ENCODE measurements at regions not wholly inside any gene's neighbourhood (a gene's known extent, or its start where the extent isn't known, plus 50 kb on each side); places are given as distances from the start of the nearest gene placed in this dataset.

DNA sequence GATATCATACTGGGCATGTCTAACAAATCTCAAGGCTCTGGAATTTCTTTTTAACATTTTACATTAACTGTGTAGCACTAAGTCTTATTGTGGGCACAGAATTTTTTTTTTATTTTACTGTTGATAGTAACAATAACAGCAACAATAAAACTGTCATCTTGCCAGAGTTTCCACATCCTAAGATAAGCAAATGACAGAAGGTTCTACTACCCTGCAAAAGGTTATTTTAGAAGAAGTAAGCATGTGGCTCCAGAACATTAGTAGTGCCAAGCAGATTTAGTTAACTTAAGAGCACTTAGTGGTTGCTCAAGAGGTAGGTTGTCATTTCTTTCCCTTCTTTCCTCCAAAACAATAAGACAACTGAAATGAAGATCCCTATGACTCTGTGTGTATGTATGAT is 743.0 kb upstream of the CBLB start:
- DNase-seq (ENCODE audit: low read depth in 2 of 2): no peak

DNA sequence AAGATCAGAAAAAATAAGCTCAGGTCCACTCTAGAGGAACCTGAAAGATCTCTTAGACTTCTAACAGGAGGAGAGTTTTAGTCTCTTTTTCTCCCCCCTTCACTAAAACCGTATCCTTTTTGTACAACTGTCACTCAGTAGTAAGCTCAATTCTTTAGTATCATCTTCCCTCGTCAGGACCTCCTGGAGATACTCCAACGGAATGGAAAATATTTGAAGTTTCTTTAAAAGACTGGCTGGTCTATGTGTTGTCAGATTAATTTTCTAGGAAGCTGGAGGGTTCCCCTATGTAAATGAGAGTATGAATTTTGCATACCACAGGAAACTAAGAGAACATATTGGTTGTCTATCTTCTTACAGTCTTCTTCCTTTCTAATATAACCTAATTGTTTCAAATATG is 747.7 kb upstream of the CBLB start:
- DNase-seq (ENCODE audit: low read depth in 2 of 2): no peak

DNA sequence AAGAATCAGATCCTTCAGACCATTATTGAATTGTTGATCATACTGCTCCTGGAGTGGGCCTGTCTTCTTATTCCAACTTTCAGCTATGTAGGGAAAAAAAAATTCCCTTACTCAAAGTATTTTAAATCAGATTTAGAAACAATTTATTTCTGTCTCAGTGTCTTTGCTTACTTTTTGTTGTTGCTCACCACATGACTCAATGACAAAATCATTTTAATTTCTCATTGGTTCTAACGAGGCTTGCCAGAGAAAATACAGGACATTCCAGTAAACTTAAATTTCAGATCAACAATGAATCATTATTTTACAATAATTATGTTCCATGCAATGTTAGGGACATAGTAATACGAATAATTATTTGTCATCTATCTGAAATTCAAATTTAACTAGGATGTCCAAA is 748.5 kb upstream of the CBLB start:
- DNase-seq (ENCODE audit: low read depth in 2 of 2): no peak

DNA sequence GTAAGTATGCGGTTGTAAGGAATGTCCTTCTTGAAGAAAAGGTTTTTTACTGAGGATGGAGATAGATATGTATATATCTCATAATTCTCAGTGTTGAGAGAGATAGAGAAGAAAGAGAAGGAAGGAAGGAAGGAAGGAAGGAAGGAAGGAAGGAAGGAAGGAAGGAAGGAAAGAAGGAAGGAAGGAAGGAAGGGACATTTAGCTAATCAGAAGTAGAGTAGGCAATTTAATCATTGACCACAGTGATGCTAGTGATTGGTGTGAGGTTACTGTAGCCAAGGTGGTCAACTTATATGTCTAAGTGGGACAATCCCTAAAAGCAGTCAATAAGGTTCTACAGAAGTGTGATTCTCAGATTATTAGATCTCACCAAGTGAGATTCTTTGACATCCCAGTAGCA is 751.8 kb upstream of the CBLB start:
- DNase-seq (ENCODE audit: low read depth in 2 of 2): no peak

DNA sequence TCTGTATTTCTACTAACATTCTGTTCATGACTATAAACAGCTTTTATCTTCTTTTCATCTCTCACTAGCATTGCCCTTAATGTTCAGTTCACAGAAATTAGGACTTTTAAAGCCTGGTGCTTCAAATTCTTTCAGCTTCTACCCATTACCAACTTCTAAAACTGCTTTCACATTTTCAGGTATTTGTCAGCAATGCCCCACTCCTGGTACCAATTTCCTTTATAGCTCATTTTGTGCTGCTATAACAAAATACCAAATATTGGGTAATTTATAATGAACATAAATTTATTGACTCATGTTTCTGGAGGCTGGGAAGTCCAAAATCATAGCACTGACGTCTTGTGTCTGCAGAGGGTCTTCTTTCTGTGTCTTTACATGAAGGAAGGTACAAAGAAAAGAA is 753.1 kb upstream of the CCDC54 start:
- DNase-seq (ENCODE audit: low read depth in 2 of 2): no peak

DNA sequence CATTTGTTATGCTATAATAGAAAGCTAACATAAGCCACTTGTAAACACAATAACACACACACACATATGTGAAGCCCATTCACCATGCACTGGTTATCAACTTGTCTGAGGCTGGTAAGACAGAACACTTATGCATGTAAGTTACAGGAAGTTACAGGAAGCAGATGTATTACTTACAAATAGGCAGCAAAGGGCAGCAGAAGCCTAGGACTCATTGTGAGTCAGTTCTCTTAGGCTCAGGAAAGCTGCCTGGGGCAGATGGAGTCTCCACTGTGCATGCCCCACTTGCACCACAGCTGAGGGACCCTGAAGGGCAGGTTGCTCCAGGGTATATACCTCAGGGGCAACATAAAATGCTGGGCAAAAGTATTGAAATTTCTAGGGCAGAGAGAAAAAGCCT is 748.8 kb upstream of the CCDC54 start:
- DNase-seq (ENCODE audit: low read depth in 2 of 2): no peak

DNA sequence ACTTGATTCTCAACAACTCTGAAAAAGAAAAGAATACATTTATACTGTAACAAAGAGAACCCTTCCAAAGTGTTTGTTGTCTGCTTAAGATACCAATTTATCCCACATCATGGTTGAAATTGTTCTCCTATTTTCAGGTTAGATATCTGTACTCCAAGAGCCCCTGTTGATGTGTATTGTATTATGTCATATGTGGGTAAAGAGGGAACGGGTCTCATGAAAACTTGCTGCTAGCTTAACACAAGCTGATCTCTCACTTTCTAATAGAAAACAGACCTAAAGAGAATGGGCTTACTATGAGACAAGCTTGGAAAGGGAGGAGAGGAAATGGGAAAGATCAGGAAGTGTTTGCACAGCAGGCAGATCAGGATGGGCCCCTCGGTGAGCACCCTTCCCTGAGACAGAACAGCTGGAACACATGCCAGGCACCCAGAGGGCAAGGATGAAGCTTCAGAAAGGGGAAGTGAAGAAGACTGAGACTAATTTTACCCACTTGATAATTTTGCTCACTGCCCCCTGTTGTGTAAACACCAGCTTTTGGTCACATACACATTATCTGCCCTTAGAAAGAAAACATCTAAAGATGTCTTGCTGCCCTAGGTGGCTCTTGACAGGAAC is 747.9 kb upstream of the CCDC54 start:
- DNase-seq (ENCODE audit: low read depth in 2 of 2): no peak

DNA sequence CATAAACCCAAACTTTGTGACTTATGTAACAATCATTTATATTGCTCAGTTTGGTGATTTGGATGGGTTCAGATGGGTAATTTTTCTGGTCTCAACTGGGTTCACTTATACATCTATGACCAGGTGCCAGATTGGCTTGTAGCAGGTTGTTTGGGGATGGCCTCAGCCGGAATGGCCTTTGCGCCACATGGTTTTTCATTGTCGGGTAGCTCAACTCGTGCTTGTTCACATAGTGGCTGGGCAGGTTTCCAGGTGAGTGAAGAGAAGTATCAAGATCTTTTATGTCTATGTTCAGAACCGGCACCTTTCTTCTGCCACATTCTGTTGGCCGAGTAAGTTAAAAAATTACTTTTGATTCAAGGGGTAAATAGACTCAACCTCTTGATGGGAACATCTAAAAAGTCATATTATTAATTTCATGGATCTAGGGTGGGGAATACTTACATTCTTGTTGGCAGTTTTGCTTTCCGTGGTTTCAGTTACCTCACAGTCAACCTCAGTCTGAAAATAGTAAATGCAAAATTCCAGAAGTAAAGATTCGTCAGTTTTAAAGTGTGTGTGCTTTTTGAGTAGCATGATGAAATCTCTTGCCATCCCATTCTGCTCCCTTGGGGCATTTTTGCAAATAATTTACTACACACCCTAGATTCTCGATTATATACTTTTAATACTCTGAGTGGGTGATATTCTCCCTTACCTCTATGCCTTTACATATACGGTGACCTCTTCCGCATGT is 745.7 kb upstream of the CCDC54 start:
- DNase-seq (ENCODE audit: low read depth in 2 of 2): no peak

DNA sequence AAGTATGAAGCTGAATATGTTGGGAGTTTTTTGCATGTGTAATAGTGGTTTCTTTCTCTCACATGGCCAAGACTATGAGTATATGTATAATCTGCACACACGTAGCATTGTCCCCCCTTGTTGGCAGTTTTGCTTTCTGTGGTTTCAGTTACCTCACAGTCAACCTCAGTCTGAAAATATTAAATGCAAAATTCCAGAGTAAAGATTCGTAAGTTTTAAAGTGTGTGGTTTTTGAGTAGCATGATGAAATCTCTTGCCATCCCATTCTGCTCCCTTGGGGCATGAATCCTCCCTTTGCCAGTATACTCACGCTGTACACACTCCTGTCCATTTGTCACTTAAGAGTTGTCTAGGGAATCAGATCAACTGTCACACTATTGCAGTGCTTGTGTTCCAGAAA is 742.0 kb upstream of the CCDC54 start:
- DNase-seq (ENCODE audit: low read depth in 2 of 2): no peak

DNA sequence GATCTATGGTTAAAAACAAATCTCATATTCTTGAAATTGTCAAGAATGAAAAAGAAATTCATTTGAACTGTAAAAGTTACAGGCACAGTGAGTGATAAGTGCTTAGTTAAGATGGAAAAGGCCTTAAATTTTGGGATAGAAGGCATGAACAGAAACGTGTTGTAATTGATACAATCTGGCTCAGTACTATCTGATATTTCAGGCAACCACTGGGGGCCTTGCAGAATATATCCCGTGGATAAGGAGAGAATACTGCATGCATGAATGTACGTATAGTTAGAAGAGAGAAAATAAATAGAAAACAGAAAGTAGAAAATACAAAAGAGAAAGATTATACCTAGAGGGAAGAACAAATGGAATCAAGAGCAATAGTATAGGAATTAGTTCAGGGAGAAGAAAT is 741.4 kb upstream of the CCDC54 start:
- DNase-seq (ENCODE audit: low read depth in 2 of 2): no peak

DNA sequence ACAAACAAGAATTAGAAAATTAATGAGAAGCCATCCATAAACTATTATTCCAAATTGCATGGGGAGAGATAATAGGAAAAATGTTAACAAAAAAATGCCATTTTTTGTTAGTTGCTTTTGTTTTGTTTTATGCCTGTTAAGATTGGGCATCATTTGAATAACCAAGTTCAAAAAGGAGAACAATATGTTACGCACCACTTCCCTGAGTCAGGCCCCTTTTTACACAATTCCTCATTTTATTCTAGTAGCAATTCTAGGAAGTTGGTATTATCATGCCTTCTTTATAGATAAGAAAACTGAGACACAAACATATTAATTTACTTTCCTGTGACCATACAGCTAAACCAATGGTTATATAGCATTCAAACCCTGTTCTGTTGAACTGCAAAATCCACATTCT is 736.9 kb upstream of the CCDC54 start:
- DNase-seq (ENCODE audit: low read depth in 2 of 2): no peak

DNA sequence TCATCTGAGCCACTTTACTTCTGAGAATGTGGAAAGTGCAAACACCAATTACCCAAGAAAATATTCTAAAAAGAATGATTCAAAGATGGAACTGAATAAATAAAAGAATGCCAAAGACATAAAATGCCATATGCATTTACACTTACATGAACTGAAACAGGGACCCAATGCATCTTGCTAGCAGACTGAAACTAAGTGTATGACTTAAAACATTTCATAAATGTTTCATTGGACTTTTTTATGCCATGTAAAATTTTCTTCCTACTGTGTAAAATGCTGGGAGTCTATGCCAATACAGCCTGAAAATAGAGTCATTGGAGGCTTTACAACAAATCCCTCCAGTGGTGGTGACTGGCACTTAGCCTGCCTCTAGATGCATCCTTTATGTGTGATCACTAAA is 735.1 kb upstream of the CCDC54 start:
- DNase-seq (ENCODE audit: low read depth in 2 of 2): no peak

DNA sequence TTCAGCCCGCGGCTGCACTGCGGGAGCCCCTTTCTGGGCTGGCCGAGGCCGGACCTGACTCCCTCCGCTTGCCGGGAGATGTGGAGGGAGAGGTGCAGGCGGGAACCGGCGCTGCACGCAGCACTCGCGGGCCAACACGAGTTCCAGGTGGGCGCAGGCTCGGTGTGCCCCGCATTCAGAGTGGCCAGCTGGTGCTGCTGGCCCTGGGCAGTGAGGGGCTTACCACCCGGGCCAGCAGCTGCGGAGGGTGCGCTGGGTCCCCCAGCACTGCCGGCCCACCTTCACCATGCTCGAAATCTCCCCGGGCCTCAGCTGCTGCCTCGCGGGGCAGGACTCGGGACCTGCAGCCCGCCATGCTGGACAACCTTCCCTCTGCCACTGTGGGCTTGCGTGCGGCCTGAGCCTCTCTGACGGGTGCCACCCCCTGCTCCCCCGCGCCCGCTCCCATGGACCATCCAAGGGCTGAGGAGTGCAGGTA is 733.5 kb upstream of the CCDC54 start:
- no peak for DNase-seq (ENCODE audit: low read depth in 2 of 2)

DNA sequence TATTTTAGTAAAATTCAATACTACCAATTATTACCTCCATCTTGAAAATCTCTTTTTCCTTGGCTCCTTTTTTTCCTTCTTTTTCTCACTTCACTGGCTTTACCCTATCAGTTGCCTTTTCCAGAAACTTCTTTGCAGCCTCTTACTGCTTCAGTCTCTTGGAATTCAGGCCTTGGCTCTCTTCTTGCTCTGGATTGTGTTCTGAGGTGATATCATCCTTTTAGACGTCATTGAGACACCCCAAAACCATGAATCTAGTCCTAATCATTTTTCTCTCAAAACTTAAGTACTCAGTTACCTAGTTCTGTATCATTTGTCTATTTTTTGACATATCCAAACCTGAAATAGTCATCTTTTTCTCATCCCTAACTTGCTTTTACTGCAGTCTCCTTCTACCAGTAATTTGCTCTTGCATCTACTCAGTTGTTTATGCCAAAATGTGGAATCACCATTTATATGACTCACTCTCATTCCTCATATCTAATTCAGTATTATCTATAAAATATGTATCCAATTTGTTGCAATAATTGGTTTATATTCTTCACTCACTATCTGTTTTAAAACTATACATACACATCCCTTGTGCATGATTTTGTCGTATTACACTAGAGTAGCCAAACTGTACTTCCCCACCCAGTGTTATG is 703.2 kb upstream of the CCDC54 start:
- DNase-seq (ENCODE audit: low read depth in 2 of 2): no peak

DNA sequence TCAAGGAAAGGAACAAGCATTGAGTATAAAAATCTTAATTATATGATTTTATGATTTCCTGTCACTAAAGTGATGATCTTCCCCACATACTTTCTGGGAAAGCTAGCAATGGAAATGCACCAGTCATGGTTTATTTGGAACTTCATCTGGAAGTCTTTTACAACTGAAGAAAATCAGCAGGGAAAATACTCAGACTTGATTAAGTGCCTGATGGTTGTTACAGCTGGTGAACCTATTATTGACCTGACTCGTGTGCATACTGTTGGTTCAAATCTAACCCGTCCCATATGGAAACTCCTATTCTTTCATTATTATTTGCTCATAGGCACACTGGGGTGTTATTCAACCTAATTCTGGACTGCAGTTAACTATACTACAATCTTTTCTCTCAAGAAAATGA is 701.8 kb upstream of the CCDC54 start:
- DNase-seq (ENCODE audit: low read depth in 2 of 2): no peak

DNA sequence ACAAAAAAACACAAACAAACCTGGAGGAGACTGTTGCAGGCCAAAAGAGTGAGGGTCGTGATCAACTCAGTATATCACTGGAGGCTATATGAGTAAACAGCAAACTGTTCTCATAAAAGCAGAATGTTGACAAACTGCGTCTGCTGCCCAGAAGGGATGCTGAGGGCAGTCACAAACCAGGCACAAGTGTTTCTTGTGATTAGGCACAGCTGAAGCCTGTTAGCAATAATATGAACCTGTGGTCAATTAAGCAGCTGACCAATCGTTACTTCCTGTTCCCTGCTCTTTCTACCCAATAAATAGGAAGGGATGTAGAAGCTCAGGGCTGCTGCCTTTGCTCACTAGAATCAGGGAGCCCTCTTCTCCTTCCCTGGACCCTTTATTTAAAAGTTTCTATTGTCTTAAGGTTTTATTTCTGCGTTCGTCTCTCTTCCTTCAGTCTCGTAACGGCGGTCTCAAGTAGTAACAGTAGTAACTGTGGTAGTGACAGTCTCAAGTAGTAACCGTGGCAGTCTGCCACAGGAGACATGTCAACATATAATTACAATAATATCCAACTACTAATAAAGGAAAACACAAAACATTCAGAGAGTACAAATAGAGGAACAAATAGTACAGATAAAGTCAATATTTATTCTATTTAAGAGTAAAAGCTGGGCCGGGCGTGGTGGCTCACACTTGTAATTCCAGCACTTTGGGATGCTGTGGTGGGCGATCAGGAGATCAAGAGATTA is 698.4 kb upstream of the CCDC54 start:
- no peak for DNase-seq (ENCODE audit: low read depth in 2 of 2)

DNA sequence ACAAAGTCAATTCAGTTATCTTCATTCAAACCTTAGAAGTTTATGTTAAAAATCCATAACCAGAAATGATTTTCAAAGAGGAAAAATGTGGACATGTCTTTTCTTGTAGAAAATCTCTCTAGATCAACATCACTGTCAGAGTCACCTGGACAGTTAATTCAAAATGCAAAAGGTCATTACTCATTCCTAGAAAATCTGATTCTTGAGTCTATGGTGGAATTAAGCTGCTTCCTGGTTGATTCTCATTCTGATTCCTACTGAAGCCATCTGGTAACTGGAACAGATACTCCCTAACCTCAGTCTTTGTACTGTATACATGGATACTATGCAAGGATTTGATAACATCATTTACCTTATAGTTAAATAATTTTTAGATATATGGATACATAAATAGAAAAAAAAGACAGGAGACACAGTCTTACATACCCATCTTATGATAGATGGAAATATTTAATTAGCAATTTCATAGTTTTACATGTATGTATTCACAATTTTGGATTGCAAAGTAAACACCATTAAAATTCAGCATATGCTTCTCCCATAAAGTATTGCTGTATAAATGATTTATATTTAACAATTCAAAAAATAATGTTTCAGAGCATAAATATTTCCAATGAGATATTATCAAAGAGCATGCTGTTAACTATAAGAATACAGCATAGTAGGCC is 693.2 kb upstream of the CCDC54 start:
- no peak for DNase-seq (ENCODE audit: low read depth in 2 of 2)

DNA sequence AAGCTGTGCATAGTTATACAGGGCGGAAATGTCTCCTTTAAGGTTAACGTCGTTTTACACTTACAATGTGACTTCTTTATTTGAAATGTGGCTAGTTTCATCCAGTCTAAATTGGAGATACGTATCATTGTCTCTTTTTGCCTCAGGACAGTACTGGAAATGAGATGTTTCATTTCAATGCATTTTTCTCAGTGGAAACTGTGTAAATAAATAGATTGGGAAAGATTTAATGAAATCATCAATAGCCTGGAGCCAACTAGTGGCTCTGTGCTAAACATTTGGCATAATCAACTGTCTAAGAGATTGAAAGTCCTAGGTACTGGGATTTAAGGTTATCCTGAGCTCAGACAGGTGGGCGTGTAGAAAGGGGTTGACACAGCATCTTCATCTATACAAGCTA is 691.5 kb upstream of the CCDC54 start:
- no peak for DNase-seq (ENCODE audit: low read depth in 2 of 2)

DNA sequence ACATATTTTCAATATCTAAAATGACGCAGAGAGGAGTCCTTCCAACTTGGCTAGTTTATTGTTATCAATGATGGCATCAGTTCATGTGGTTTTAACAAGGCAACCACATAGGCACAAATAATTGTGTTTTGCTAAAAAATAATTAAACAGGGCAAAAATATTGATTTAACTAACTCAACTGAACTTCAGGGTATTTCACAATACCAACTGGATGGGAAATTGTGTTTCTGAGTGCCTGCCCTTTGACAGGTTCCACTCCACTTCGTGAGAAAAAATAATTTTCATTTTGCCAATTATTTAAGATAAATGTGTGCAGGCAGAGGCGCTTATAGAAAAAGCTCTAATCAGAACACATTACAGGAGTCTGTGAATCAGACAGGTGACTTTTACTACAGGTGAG is 689.3 kb upstream of the CCDC54 start:
- no peak for DNase-seq (ENCODE audit: low read depth in 2 of 2)

DNA sequence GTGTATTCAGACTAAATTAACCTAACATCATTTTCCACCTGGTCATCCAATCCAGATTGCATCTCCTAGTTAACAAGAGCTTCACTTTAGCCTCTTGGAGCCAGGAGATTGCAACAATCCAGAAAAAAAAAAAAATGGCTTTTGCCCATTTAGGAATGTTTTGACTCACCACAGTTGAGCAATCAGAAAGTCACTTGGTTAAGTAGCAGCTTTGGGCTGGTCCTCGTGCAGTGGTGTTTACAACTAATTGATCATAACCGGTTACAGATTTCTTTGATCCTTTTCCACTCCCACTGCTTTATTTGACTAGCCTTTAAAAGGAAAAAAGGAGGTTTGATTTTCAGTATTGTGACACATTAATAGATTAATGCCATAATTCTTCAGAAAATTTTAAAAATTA is 688.8 kb upstream of the CCDC54 start:
- DNase-seq (ENCODE audit: low read depth in 2 of 2): no peak

DNA sequence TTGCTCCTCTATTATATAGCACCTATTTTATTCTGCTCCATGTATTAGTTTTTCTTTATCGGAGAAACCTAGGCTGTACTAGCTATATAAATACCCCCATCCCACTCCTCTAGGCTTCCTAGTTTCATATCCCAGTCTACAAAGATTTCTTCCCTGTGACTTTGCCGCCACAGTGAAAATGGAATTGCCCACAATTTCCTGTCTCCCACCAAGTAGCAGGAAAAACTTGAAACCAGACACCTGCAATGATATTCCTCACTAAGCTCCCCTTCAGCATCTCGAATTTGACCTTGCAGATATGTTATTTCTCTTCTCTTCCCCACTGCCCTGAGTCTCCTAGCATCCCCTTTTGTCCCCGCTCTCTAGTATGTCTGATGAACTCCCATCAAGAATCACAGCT is 685.8 kb upstream of the CCDC54 start:
- no peak for DNase-seq (ENCODE audit: low read depth in 2 of 2)

DNA sequence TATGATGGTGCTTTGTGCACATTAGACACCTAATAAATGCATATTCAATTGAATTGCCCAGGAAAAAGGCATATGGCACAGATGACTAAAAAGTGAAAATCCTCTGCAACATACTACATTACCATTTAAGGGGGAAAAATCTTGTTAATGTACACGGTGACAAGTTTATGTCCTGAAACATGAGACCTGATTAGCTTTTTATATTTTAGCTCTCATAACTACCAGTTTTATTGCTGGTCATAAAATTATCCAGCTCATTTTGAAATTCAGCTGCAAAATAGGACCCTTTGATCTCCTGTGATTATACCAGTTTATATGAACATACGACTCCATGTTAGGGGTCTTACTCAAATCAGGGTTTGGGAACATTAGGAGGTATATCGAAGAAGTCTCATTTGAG is 684.6 kb upstream of the CCDC54 start:
- no peak for DNase-seq (ENCODE audit: low read depth in 2 of 2)
